Panc1 (cell line): ENCODE measurements at regions not wholly inside any gene's neighbourhood (a gene's known extent, or its start where the extent isn't known, plus 50 kb on each side); places are given as distances from the start of the nearest gene placed in this dataset.

ENCODE experiments used
- POLR2AphosphoS5 ChIP-seq: IDR thresholded peaks from 2 replicates; pipeline ENCODE4 v1.6.1; 2012; ENCODE audit warnings: mild to moderate bottlenecking, low read depth, low read length, moderate library complexity
- SIN3A ChIP-seq: IDR thresholded peaks from 2 replicates; pipeline ENCODE4 v1.6.1; 2012; ENCODE audit warnings: low read depth, mild to moderate bottlenecking, low read length, moderate library complexity, borderline replicate concordance; ENCODE audit not compliant: insufficient read depth
- TCF7L2 ChIP-seq: IDR thresholded peaks from 2 replicates; pipeline ENCODE4 v1.6.1; 2011; ENCODE audit warnings: mild to moderate bottlenecking, low read depth, low read length, inconsistent platforms
- TF ChIP-seq, protein P1 (sequence below): fragments of 450-650 bp; IDR thresholded peaks from 2 replicates; pipeline ENCODE4 v1.5.1; 2017; ENCODE audit warnings: mild to moderate bottlenecking

DNA sequence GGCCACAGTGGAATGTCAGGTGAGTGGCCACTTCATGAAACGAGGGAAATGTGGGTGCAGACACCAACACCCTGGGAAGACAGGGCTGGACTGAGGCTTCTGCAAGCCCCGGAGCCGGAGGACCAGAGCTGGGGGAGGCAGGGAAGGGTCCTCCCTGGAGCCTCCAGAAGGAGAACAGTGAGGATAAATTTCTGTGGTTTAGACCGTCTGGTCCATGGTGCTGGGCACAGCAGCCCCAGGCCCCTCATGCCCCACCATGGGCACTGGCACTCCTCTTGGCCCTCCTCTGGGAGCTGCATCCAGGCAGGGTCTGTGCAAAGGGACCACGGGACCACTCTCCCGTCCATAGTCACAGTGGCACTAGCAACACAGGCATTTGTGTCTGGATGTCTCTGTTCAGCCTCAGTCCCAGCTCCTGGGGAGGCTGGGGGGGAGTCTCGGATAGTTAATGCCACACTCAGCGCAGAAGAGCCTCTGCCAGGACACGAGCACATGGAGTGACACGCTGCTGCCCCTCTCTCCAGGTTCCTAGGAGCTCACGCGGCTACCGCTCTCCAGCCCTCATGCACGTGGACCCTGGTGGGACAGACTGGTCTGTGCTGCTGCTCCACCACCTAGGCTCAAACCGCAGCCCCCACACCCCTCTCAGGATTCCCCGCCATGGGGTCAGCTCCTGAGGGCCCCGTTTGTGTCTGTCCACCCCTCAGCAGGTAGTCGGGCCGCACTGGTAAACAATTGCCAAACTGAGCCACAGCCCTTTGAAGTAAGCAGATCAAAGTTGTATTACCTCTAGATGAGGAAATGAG is 305.9 kb upstream of the SALL3 start:
- TF ChIP-seq, protein P1, sequence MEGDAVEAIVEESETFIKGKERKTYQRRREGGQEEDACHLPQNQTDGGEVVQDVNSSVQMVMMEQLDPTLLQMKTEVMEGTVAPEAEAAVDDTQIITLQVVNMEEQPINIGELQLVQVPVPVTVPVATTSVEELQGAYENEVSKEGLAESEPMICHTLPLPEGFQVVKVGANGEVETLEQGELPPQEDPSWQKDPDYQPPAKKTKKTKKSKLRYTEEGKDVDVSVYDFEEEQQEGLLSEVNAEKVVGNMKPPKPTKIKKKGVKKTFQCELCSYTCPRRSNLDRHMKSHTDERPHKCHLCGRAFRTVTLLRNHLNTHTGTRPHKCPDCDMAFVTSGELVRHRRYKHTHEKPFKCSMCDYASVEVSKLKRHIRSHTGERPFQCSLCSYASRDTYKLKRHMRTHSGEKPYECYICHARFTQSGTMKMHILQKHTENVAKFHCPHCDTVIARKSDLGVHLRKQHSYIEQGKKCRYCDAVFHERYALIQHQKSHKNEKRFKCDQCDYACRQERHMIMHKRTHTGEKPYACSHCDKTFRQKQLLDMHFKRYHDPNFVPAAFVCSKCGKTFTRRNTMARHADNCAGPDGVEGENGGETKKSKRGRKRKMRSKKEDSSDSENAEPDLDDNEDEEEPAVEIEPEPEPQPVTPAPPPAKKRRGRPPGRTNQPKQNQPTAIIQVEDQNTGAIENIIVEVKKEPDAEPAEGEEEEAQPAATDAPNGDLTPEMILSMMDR = no peak
- TF ChIP-seq POLR2AphosphoS5 (no peak), TCF7L2 (no peak), SIN3A (no peak)
